ENCODE measurements at regions not wholly inside any gene's neighbourhood (a gene's known extent, or its start where the extent isn't known, plus 50 kb on each side); places are given as distances from the start of the nearest gene placed in this dataset.

GRCh38 chr1:58395355-58395754 lies 151.2 kb downstream of the OMA1 start:
- no peak for TF ChIP-seq CTCF (IDR thresholded peaks at IDR 0.05)
- TF ChIP-seq EZH2 (IDR thresholded peaks at IDR 0.05; ENCODE audit: borderline replicate concordance, insufficient read depth, low read depth, low read length, poor library complexity, severe bottlenecking) = no peak
